Heart left ventricle (tissue), 16 donors: ENCODE measurements at regions not wholly inside any gene's neighbourhood (a gene's known extent, or its start where the extent isn't known, plus 50 kb on each side); places are given as distances from the start of the nearest gene placed in this dataset.

Source experiments
- ATAC-seq, 4 donors: fragments of 200-7000 bp; cut with Tn5 transposase; one replicate each; pipeline ENCODE4 v1.9.1; 2020 to 2022; ENCODE audit warnings: moderate library complexity in 4 of 4, mild to moderate bottlenecking in 3 of 4, moderate number of reproducible peaks in 1 of 4
- DNase-seq, 5 donors: peaks; one replicate each; pipeline ENCODE4 v3.0.0-alpha.2; 2020
- H3K27ac ChIP-seq, 12 donors: fragments of 200-600 bp; sonication (generic) in 4 of 12; one replicate each; pipeline versions ENCODE4 v1.5.0 to v1.8.0; 2016 to 2022; ENCODE audit warnings: mild to moderate bottlenecking in 2 of 12
- H3K27me3 ChIP-seq, 9 donors: fragments of 200-600 bp; sonication (generic) in 2 of 9; one replicate each; pipeline versions ENCODE4 v1.5.1 to v1.8.0; 2016 to 2022; ENCODE audit warnings: mild to moderate bottlenecking in 3 of 9
- H3K36me3 ChIP-seq, 9 donors: fragments of 200-600 bp; sonication (generic) in 2 of 9; one replicate each; pipeline versions ENCODE4 v1.5.0 to v1.8.0; 2018 to 2022; ENCODE audit warnings: mild to moderate bottlenecking in 2 of 9
- H3K4me1 ChIP-seq, 12 donors: fragments of 200-600 bp; sonication (generic) in 4 of 12; one replicate each; pipeline versions ENCODE4 v1.5.0 to v1.8.0; 2016 to 2022; ENCODE audit warnings: mild to moderate bottlenecking in 3 of 12
- H3K4me3 ChIP-seq, 12 donors: fragments of 200-600 bp; sonication (generic) in 4 of 12; one replicate each; pipeline versions ENCODE4 v1.5.0 to v1.8.0; 2017 to 2022; ENCODE audit warnings: mild to moderate bottlenecking in 9 of 12, moderate library complexity in 4 of 12
- H3K9me3 ChIP-seq, 12 donors: fragments of 200-600 bp; sonication (generic) in 4 of 12; one replicate each; pipeline versions ENCODE4 v1.5.0 to v1.8.0; 2016 to 2022; ENCODE audit warnings: mild to moderate bottlenecking in 1 of 12
- POLR2A ChIP-seq, 2 donors: fragments of 450-650 bp; IDR thresholded peaks; one replicate each; pipeline ENCODE4 v1.6.1; 2017; ENCODE audit warnings: antibody characterized with exemption in 2 of 2, mild to moderate bottlenecking in 2 of 2, moderate library complexity in 2 of 2
- WGBS, 4 donors: extraction: QIAGEN DNeasy Blood & Tissue Kit in 2 of 4; methylation state at CpG; one replicate each; pipeline versions ENCODE4 v1.1.5 to v1.1.7; 2013 to 2018; 5-methylcytosine and 5-hydroxymethylcytosine counted together
- intact Hi-C, 10 donors: fragments of 100-400 bp; cut with DNase I; formaldehyde crosslinking; loops; one replicate each; pipeline versions ENCODE4 v1.11.1 to v1.14.2; 2022
- TF ChIP-seq, protein P1 (sequence below), 12 donors: fragments of 200-600 bp; sonication (generic) in 4 of 12; IDR thresholded peaks; one replicate each; pipeline versions ENCODE4 v1.5.0 to v1.8.0; 2018 to 2022; ENCODE audit warnings: antibody characterized with exemption in 12 of 12, mild to moderate bottlenecking in 5 of 12
- donor health status: ischemic (EF 13 %, LVEDD 7.1; RV severe dilation, severe dysfunction).
- donor health status: healthy with polysubstance abuse.
- donor health status: DM: no; HTN: yes; CAD: no.
- donor health status: DM: no; HTN: no; CAD: no.
- donor health status: ischemic (EF 25% LVEDD 6.9; RV normal size, moderate dysfunction).
- donor health status: ischemic (EF 25% LVEDD 5.7; RV mildly dilated, moderate dysfunction).
- donor health status: healthy.
- donor health status: DM: yes; HTN: yes; CAD: no.
- donor health status: ischemic (EF 35%, LVEDD 5.7; RV mildly dilated, moderate dysfunction).
- donor health status: nonischemic (EF 11% LVEDD 7.7; RV severe dilation, severe dysfunction).
- donor health status: DM: yes; HTN: yes; CAD: no.
- donor health status: PGD.
- donor health status: ischemic (EF 29% LVEDD 5.4; RV normal size, mild dysfunction).
- donor health status: nonischemic (EF 23%, LVEDD 6.1; RV moderate dilation, normal function).

- Histone ChIP-seq H3K4me3 (no peak overlapping the region), H3K9me3 (peaks cover 0 to 33% (median 3%) of the 10 kb centered on the region in 12 donors), H3K36me3 (no peaks in the 10 kb centered on the region), H3K27ac (no peak overlapping the region), H3K4me1 (no peaks in the 10 kb centered on the region), H3K27me3 (no peaks in the 10 kb centered on the region)
- DNase-seq: no peak
- TF ChIP-seq POLR2A (IDR thresholded peaks at IDR 0.05): no peak
- TF ChIP-seq, protein P1, sequence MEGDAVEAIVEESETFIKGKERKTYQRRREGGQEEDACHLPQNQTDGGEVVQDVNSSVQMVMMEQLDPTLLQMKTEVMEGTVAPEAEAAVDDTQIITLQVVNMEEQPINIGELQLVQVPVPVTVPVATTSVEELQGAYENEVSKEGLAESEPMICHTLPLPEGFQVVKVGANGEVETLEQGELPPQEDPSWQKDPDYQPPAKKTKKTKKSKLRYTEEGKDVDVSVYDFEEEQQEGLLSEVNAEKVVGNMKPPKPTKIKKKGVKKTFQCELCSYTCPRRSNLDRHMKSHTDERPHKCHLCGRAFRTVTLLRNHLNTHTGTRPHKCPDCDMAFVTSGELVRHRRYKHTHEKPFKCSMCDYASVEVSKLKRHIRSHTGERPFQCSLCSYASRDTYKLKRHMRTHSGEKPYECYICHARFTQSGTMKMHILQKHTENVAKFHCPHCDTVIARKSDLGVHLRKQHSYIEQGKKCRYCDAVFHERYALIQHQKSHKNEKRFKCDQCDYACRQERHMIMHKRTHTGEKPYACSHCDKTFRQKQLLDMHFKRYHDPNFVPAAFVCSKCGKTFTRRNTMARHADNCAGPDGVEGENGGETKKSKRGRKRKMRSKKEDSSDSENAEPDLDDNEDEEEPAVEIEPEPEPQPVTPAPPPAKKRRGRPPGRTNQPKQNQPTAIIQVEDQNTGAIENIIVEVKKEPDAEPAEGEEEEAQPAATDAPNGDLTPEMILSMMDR (IDR thresholded peaks at IDR 0.05): peak in 4 of 12 donors; percentile 9 to 20 (median 14)
- intact Hi-C loops: no loop called here
- ATAC-seq: no peak
- 74 to 78% (median 75%) methylated on average over 5 to 7 of the region's 7 CpGs for WGBS, 4 donors
Observed at GRCh38 chr7:35430547-35431153, 176.8 kb upstream of the TBX20 start.

- DNase-seq (peak; percentile 55 to 79 (median 65)), ATAC-seq (peak; percentile 55 to 77 (median 72))
- Histone ChIP-seq H3K27me3 (peaks cover 0 to 3% (median 0%) of the 10 kb centered on the region in 9 donors), H3K9me3 (peaks cover 0 to 24% (median 0%) of the 10 kb centered on the region in 12 donors), H3K4me1 (peaks cover 0 to 13% (median 2%) of the 10 kb centered on the region in 12 donors), H3K4me3 (no peak overlapping the region), H3K27ac (no peak overlapping the region), H3K36me3 (no peaks in the 10 kb centered on the region)
- TF ChIP-seq, protein P1 (IDR thresholded peaks at IDR 0.05): peak; percentile 64 to 79 (median 70)
- TF ChIP-seq POLR2A (IDR thresholded peaks at IDR 0.05): no peak
- intact Hi-C loops: loop anchor here (1.0 to 10.0 kb wide), 10 partner anchors 92 to 202 kb away; partner anchors contain the start of gene TBX20 (in 2 of the 10)
- WGBS, 4 donors: 54 to 60% (median 57%) methylated on average over 4 of the region's 4 CpGs
Observed at GRCh38 chr7:35424869-35425495, 171.1 kb upstream of the TBX20 start.

GRCh38 chr7:35424440-35424839 lies 170.5 kb upstream of the TBX20 start:
- TF ChIP-seq, protein P1 (IDR thresholded peaks at IDR 0.05): no peak
- TF ChIP-seq POLR2A (IDR thresholded peaks at IDR 0.05): no peak
- no peaks in the 10 kb centered on the region for H3K36me3 ChIP-seq

DNA sequence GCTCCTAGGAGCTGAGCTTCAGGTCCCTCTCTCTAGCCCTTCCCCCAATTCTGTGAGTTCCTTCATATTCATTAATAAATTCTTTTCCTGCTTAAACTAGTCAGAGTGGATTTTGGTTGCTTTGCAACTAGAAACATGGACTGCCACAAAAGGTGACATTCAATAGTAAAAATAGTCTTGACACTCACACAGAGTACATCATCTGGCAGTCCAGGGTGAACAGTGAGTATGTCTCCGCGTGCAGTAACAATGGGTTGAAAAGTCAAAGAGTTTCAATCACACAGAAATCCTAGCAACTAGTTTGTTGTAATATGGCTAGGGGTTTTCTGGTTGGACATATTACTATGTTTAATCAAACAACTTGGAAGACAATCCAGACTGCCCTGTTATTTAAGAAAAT lies 168.8 kb upstream of the TBX20 start:
- Histone ChIP-seq H3K36me3 (no peaks in the 10 kb centered on the region), H3K9me3 (peaks cover 0 to 11% (median 0%) of the 10 kb centered on the region in 12 donors), H3K4me3 (no peak overlapping the region), H3K4me1 (peaks cover 0 to 27% (median 3%) of the 10 kb centered on the region in 12 donors), H3K27ac (no peak overlapping the region), H3K27me3 (peaks cover 0 to 3% (median 0%) of the 10 kb centered on the region in 9 donors)
- ATAC-seq (peak; percentile 34 to 47 (median 42)), DNase-seq (no peak)
- intact Hi-C loops: loop anchor here in 8 of 10 donors (2.0 to 10.0 kb wide), 6 partner anchors 115 to 205 kb away; partner anchors contain the start of gene TBX20 (in 2 of the 8)
- no peak for TF ChIP-seq POLR2A (IDR thresholded peaks at IDR 0.05)
- TF ChIP-seq, protein P1 (IDR thresholded peaks at IDR 0.05): no peak
- WGBS, 4 donors: 62 to 72% (median 68%) methylated on average over 2 of the region's 2 CpGs

More at GRCh38 chr7:35424440-35424839, 170.5 kb upstream of the TBX20 start:
- 76 to 92% (median 91%) methylated on average over 4 of the region's 4 CpGs for WGBS, 4 donors
- Histone ChIP-seq H3K4me1 (peaks cover 0 to 19% (median 3%) of the 10 kb centered on the region in 12 donors), H3K4me3 (no peak overlapping the region), H3K27ac (no peak overlapping the region), H3K9me3 (peaks cover 0 to 23% (median 0%) of the 10 kb centered on the region in 12 donors), H3K27me3 (peaks cover 0 to 3% (median 0%) of the 10 kb centered on the region in 9 donors)
- DNase-seq (no peak), ATAC-seq (no peak)
- intact Hi-C loops: loop anchor here in 8 of 10 donors (1.0 to 10.0 kb wide), 8 partner anchors 94 to 203 kb away; partner anchors contain the start of gene TBX20 (in 2 of the 8)
